PFSK-1 (cell line): ENCODE measurements at regions not wholly inside any gene's neighbourhood (a gene's known extent, or its start where the extent isn't known, plus 50 kb on each side); places are given as distances from the start of the nearest gene placed in this dataset.

Experiments
- FOXP2 ChIP-seq: optimal IDR thresholded peaks from 2 replicates; pipeline ENCODE3; 2011; ENCODE audit warnings: borderline replicate concordance, control low read depth, inconsistent platforms; ENCODE audit not compliant: insufficient read depth; ENCODE audit errors: extremely low read length, extremely low read depth
- POLR2AphosphoS5 ChIP-seq: IDR thresholded peaks from 2 replicates; pipeline ENCODE4 v1.6.1; 2012; ENCODE audit warnings: low read depth, mild to moderate bottlenecking, control low read depth, low read length, moderate library complexity
- SIN3A ChIP-seq: IDR thresholded peaks from 2 replicates; pipeline ENCODE4 v1.6.1; 2012; ENCODE audit warnings: mild to moderate bottlenecking, low read length, moderate library complexity, borderline replicate concordance; ENCODE audit not compliant: insufficient read depth
- TAF1 ChIP-seq: IDR thresholded peaks from 2 replicates; pipeline ENCODE4 v1.6.1; 2012; ENCODE audit warnings: low read length, control low read depth, borderline replicate concordance; ENCODE audit not compliant: insufficient read depth
- TF ChIP-seq, protein P1 (sequence below), 2 experiments: IDR thresholded peaks; 2 replicates each; pipeline versions ENCODE4 v1.6.1 to v1.8.0; 2011 to 2012; ENCODE audit warnings: low read depth in 2 of 2, low read length in 2 of 2, control low read depth in 1 of 2, inconsistent platforms in 1 of 2, mild to moderate bottlenecking in 1 of 2, moderate library complexity in 1 of 2; ENCODE audit not compliant: insufficient read depth in 1 of 2

- TF ChIP-seq TAF1: no peak
- TF ChIP-seq, protein P1, sequence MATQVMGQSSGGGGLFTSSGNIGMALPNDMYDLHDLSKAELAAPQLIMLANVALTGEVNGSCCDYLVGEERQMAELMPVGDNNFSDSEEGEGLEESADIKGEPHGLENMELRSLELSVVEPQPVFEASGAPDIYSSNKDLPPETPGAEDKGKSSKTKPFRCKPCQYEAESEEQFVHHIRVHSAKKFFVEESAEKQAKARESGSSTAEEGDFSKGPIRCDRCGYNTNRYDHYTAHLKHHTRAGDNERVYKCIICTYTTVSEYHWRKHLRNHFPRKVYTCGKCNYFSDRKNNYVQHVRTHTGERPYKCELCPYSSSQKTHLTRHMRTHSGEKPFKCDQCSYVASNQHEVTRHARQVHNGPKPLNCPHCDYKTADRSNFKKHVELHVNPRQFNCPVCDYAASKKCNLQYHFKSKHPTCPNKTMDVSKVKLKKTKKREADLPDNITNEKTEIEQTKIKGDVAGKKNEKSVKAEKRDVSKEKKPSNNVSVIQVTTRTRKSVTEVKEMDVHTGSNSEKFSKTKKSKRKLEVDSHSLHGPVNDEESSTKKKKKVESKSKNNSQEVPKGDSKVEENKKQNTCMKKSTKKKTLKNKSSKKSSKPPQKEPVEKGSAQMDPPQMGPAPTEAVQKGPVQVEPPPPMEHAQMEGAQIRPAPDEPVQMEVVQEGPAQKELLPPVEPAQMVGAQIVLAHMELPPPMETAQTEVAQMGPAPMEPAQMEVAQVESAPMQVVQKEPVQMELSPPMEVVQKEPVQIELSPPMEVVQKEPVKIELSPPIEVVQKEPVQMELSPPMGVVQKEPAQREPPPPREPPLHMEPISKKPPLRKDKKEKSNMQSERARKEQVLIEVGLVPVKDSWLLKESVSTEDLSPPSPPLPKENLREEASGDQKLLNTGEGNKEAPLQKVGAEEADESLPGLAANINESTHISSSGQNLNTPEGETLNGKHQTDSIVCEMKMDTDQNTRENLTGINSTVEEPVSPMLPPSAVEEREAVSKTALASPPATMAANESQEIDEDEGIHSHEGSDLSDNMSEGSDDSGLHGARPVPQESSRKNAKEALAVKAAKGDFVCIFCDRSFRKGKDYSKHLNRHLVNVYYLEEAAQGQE (IDR thresholded peaks at IDR 0.05; ENCODE audit: insufficient read depth in 1 of 2, low read depth in 2 of 2, low read length in 2 of 2): no peak
- TF ChIP-seq FOXP2: no peak
- no peak for TF ChIP-seq POLR2AphosphoS5
- TF ChIP-seq SIN3A: no peak
Measured at GRCh38 chr16:73457851-73458250, 409.9 kb upstream of the ZFHX3 start.
